ENCODE measurements at regions not wholly inside any gene's neighbourhood (a gene's known extent, or its start where the extent isn't known, plus 50 kb on each side); places are given as distances from the start of the nearest gene placed in this dataset.

GRCh38 chr2:104473546-104473945 is 380.4 kb upstream of the POU3F3 start:
- Histone ChIP-seq H3K27ac (no peak overlapping the region), H2AFZ (ENCODE audit: low read depth) (no peak overlapping the region), H3K36me3 (ENCODE audit: insufficient read depth) (no peaks in the 10 kb centered on the region), H3K9ac (no peak overlapping the region), H3K4me3 (IDR thresholded peaks at IDR 0.05; ENCODE audit: insufficient read depth, low read depth, low read length) (no peak overlapping the region), H3K27me3 (ENCODE audit: insufficient read depth, low read depth) (no peaks in the 10 kb centered on the region), H3K4me1 (ENCODE audit: low read depth, poor library complexity, severe bottlenecking) (no peaks in the 10 kb centered on the region), H3K4me2 (no peak overlapping the region), H4K20me1 (ENCODE audit: insufficient read depth) (no peaks in the 10 kb centered on the region), H3K79me2 (ENCODE audit: insufficient read depth, low read depth) (no peaks in the 10 kb centered on the region)
- TF ChIP-seq CTCF (conservative IDR thresholded peaks at IDR 0.05; ENCODE audit: low read depth, low read length): no peak

- no peak overlapping the region for H3K4me3 ChIP-seq (IDR thresholded peaks at IDR 0.05; ENCODE audit: insufficient read depth, low read depth, low read length)
- H3K4me1 ChIP-seq (ENCODE audit: low read depth, poor library complexity, severe bottlenecking): no peaks in the 10 kb centered on the region
- no peaks in the 10 kb centered on the region for H3K27me3 ChIP-seq (ENCODE audit: insufficient read depth, low read depth)
- H2AFZ ChIP-seq (ENCODE audit: low read depth): no peak overlapping the region
- no peak for TF ChIP-seq CTCF (conservative IDR thresholded peaks at IDR 0.05; ENCODE audit: low read depth, low read length)
- no peak overlapping the region for H3K9ac ChIP-seq
- no peaks in the 10 kb centered on the region for H3K79me2 ChIP-seq (ENCODE audit: insufficient read depth, low read depth)
- no peaks in the 10 kb centered on the region for H3K36me3 ChIP-seq (ENCODE audit: insufficient read depth)
- no peaks in the 10 kb centered on the region for H4K20me1 ChIP-seq (ENCODE audit: insufficient read depth)
- H3K27ac ChIP-seq: no peak overlapping the region
- no peak overlapping the region for H3K4me2 ChIP-seq
These were observed 379.2 kb upstream of the POU3F3 start for GRCh38 chr2:104474716-104475115.

DNA sequence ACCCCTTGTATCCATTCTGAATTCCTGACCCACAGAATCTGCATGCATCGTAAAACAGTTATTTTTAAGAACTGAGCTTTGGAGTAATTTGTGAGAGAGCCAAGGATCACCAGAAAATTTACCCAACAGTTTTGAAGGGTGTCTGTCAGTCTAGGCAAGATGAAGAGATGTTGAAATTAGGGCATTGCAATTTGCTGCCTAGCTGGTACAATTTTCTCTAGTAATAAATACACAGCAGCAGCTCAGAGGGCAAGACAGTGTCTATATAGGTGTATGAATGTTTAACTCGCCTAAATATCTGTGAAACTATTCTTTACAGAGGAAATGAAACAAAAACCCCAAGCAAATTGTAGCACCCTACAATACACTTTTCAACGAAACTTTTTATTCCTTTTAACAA is 377.8 kb upstream of the POU3F3 start:
- Histone ChIP-seq H3K27ac (no peak overlapping the region), H3K79me2 (ENCODE audit: insufficient read depth, low read depth) (no peaks in the 10 kb centered on the region), H3K9ac (no peak overlapping the region), H4K20me1 (ENCODE audit: insufficient read depth) (no peaks in the 10 kb centered on the region), H2AFZ (ENCODE audit: low read depth) (no peak overlapping the region), H3K27me3 (ENCODE audit: insufficient read depth, low read depth) (no peaks in the 10 kb centered on the region), H3K4me3 (IDR thresholded peaks at IDR 0.05; ENCODE audit: insufficient read depth, low read depth, low read length) (no peak overlapping the region), H3K36me3 (ENCODE audit: insufficient read depth) (no peaks in the 10 kb centered on the region), H3K4me1 (ENCODE audit: low read depth, poor library complexity, severe bottlenecking) (no peaks in the 10 kb centered on the region), H3K4me2 (no peak overlapping the region)
- no peak for TF ChIP-seq CTCF (conservative IDR thresholded peaks at IDR 0.05; ENCODE audit: low read depth, low read length)

- H3K27me3 ChIP-seq (ENCODE audit: insufficient read depth, low read depth): no peaks in the 10 kb centered on the region
- no peak for TF ChIP-seq CTCF (conservative IDR thresholded peaks at IDR 0.05; ENCODE audit: low read depth, low read length)
- no peak overlapping the region for H3K27ac ChIP-seq
- H3K79me2 ChIP-seq (ENCODE audit: insufficient read depth, low read depth): no peaks in the 10 kb centered on the region
- no peak overlapping the region for H3K4me2 ChIP-seq
- H4K20me1 ChIP-seq (ENCODE audit: insufficient read depth): no peaks in the 10 kb centered on the region
- no peaks in the 10 kb centered on the region for H3K4me1 ChIP-seq (ENCODE audit: low read depth, poor library complexity, severe bottlenecking)
- H3K36me3 ChIP-seq (ENCODE audit: insufficient read depth): no peaks in the 10 kb centered on the region
- H3K4me3 ChIP-seq (IDR thresholded peaks at IDR 0.05; ENCODE audit: insufficient read depth, low read depth, low read length): no peak overlapping the region
- H3K9ac ChIP-seq: no peak overlapping the region
- no peak overlapping the region for H2AFZ ChIP-seq (ENCODE audit: low read depth)
These were observed 377.3 kb upstream of the POU3F3 start for GRCh38 chr2:104476563-104476988.
